ENCODE measurements at regions not wholly inside any gene's neighbourhood (a gene's known extent, or its start where the extent isn't known, plus 50 kb on each side); places are given as distances from the start of the nearest gene placed in this dataset.

DNA sequence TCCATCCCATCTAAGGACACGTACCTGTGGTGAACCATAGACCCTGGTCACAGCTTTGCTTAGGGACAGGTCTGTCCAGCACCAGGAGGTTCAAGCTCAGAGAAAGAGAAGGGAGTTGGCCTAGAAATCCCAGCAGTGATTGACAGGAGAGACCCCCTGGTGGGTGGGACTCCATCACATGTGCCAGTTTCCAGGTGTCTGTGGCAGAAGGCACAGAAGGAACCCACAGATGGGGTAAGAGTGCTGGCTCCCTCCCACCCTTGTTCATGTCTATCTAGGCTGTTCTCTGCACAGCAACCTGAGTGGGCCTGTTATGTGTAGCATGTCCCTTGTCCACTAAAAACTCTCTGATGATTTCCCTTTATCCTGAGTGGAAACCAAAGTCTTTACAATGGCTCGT lies 54.0 kb upstream of the GRB10 start:
- no peak overlapping the region for H3K9ac ChIP-seq (ENCODE audit: insufficient read depth, low read length)
- H4K20me1 ChIP-seq (ENCODE audit: control insufficient read depth, extremely low read depth, insufficient read depth, low read length) = no peaks in the 10 kb centered on the region
- no peaks in the 10 kb centered on the region for H3K79me2 ChIP-seq (ENCODE audit: control insufficient read depth, insufficient read depth, low read length)

DNA sequence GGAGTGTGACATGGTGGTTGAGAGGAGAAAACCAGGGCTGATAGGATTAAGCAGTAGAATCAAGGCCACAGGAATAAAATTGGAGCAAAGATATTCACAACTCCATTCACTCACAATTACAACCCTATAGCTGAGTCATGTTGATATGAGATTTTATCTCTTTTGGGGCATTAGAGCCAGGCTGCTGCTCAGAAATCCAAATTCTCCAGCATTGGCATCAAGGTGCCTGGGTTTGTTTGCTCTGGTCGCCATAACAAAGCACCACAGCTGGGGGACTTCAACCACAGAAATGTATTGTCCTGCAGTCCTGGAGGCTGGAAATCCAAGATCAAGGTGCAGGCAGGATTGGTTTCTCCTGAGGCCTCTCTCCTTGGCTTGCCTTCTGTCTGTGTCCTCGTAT lies 52.5 kb upstream of the GRB10 start:
- Histone ChIP-seq H3K4me2 (ENCODE audit: extremely low read depth, insufficient read depth, low read length) (no peak overlapping the region), H3K79me2 (ENCODE audit: control insufficient read depth, insufficient read depth, low read length) (no peaks in the 10 kb centered on the region), H3K27me3 (ENCODE audit: control insufficient read depth, insufficient read depth, low read length) (peaks cover 3% of the 10 kb centered on the region), H3K9me3 (ENCODE audit: control insufficient read depth, insufficient read depth, low read depth, low read length) (no peaks in the 10 kb centered on the region), H3K9ac (ENCODE audit: insufficient read depth, low read length) (no peak overlapping the region), H3K4me1 (ENCODE audit: control insufficient read depth, extremely low read depth, insufficient read depth, low read length) (peaks cover 15% of the 10 kb centered on the region), H3K4me3 (replicated peaks in 1 of 4; ENCODE audit: control extremely low read depth in 1 of 4, insufficient read depth in 1 of 4, low read depth in 3 of 4, low read length in 4 of 4) (no peak overlapping the region), H4K20me1 (ENCODE audit: control insufficient read depth, extremely low read depth, insufficient read depth, low read length) (no peaks in the 10 kb centered on the region), H2AFZ (ENCODE audit: low read length) (no peak overlapping the region), H3K27ac (ENCODE audit: insufficient read depth, low read length) (no peak overlapping the region), H3K36me3 (ENCODE audit: control insufficient read depth, insufficient read depth, low read length) (no peaks in the 10 kb centered on the region)
- no peak for TF ChIP-seq CTCF (conservative IDR thresholded peaks at IDR 0.05 in 1 of 2, IDR thresholded peaks at IDR 0.05 in 1 of 2; ENCODE audit: low read depth in 1 of 2, low read length in 2 of 2)
- no peak for TF ChIP-seq EZH2 (IDR thresholded peaks at IDR 0.05; ENCODE audit: low read length, missing control alignments)
- peak in 1 of 2 donors; percentile 36 for DNase-seq (ENCODE audit: low read depth in 2 of 2)

More for the DNA sequence above, 54.0 kb upstream of the GRB10 start:
- H3K4me2 ChIP-seq (ENCODE audit: extremely low read depth, insufficient read depth, low read length) = no peak overlapping the region
- H2AFZ ChIP-seq (ENCODE audit: low read length) = no peak overlapping the region
- peaks cover 15% of the 10 kb centered on the region for H3K4me1 ChIP-seq (ENCODE audit: control insufficient read depth, extremely low read depth, insufficient read depth, low read length)
- H3K27ac ChIP-seq (ENCODE audit: insufficient read depth, low read length) = no peak overlapping the region
- TF ChIP-seq EZH2 (IDR thresholded peaks at IDR 0.05; ENCODE audit: low read length, missing control alignments) (no peak), CTCF (conservative IDR thresholded peaks at IDR 0.05 in 1 of 2, IDR thresholded peaks at IDR 0.05 in 1 of 2; ENCODE audit: low read depth in 1 of 2, low read length in 2 of 2) (no peak)
- H3K27me3 ChIP-seq (ENCODE audit: control insufficient read depth, insufficient read depth, low read length) = no peaks in the 10 kb centered on the region
- DNase-seq (ENCODE audit: low read depth in 2 of 2) = no peak
- no peaks in the 10 kb centered on the region for H3K9me3 ChIP-seq (ENCODE audit: control insufficient read depth, insufficient read depth, low read depth, low read length)
- no peak overlapping the region for H3K4me3 ChIP-seq (replicated peaks in 1 of 4; ENCODE audit: control extremely low read depth in 1 of 4, insufficient read depth in 1 of 4, low read depth in 3 of 4, low read length in 4 of 4)
- no peaks in the 10 kb centered on the region for H3K36me3 ChIP-seq (ENCODE audit: control insufficient read depth, insufficient read depth, low read length)

- no peak for TF ChIP-seq EZH2 (IDR thresholded peaks at IDR 0.05; ENCODE audit: low read length, missing control alignments)
- Histone ChIP-seq H3K4me1 (ENCODE audit: control insufficient read depth, extremely low read depth, insufficient read depth, low read length) (peaks cover 15% of the 10 kb centered on the region), H3K4me3 (replicated peaks in 1 of 4; ENCODE audit: control extremely low read depth in 1 of 4, insufficient read depth in 1 of 4, low read depth in 3 of 4, low read length in 4 of 4) (no peak overlapping the region), H3K27me3 (ENCODE audit: control insufficient read depth, insufficient read depth, low read length) (peaks cover 3% of the 10 kb centered on the region), H3K9ac (ENCODE audit: insufficient read depth, low read length) (no peak overlapping the region), H4K20me1 (ENCODE audit: control insufficient read depth, extremely low read depth, insufficient read depth, low read length) (no peaks in the 10 kb centered on the region), H3K4me2 (ENCODE audit: extremely low read depth, insufficient read depth, low read length) (no peak overlapping the region), H2AFZ (ENCODE audit: low read length) (no peak overlapping the region), H3K9me3 (ENCODE audit: control insufficient read depth, insufficient read depth, low read depth, low read length) (no peaks in the 10 kb centered on the region), H3K27ac (ENCODE audit: insufficient read depth, low read length) (no peak overlapping the region), H3K79me2 (ENCODE audit: control insufficient read depth, insufficient read depth, low read length) (no peaks in the 10 kb centered on the region), H3K36me3 (ENCODE audit: control insufficient read depth, insufficient read depth, low read length) (no peaks in the 10 kb centered on the region)
- DNase-seq (ENCODE audit: low read depth in 2 of 2) = no peak
Observed at GRCh38 chr7:50834679-50835078, 52.0 kb upstream of the GRB10 start.

All from fibroblast of lung (primary cell).